Hematopoietic multipotent progenitor cell treated with erythropoietin and hydrocortisone succinate and interleukin-3 and kit ligand, for 6 days (in vitro differentiated cells): ENCODE measurements at regions not wholly inside any gene's neighbourhood (a gene's known extent, or its start where the extent isn't known, plus 50 kb on each side); places are given as distances from the start of the nearest gene placed in this dataset.
A peak's percentile ranks its signal among the peaks of the same experiment; 100 is the strongest.
"Not testable (repeated sequence)": the region's sequence is repeated elsewhere in the genome, so short reads cannot be mapped to it uniquely, and the experiment has no call there.

ENCODE experiments used
- DNase-seq: peaks from one replicate; pipeline ENCODE4 v3.0.0-alpha.2; 2015

DNA sequence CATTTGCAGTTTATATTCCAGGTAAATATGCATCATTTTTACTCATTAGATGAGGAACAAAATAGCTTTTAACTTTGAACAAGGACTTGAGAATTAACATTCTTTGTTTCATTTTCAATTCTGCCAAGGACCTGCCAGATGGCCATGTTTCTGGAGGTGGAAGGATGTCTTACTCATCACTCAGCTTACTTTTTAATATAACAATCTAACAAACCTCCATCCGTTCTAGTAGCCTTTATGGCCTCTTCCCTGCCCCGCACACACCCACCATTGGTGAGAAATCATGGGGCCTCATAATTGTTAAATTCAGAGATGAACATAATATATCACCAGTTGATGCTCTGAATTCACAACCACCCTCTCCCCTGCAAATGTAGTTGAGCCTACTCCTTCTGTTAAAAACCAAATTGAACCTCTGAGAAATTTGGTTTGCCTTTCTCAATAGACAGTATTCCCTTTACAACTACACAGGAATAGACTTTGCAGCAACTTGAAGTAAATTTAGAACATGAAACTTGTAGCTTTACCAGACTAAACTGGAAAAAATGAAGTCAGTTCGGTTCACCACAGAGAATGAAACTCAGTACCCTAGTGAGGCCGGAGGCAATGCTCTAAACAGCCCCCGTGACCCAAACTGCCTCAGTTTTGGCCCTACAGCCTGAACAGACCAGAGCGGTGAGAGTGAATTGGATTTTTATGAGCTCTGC lies 50.1 kb upstream of the ACSL4 start:
- no peak for DNase-seq

DNA sequence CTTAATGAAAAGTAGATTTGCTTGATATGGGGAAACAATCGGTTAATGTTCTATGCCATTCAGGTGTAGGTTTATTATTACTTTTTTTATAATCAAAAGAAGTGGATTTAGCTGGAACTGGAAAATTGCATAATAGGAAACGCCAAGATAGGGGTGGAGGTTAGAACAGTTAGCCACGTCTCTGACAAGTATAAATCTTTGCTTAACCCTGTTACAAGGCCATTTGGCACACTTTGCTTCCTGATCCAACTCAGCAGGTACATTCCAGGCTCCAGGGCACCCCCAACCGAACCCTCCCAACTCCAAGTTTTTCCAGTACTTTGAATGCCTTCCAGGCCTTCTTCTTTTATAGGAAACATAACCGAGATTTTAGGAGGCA lies 50.6 kb upstream of the ACSL4 start:
- no peak for DNase-seq

DNA sequence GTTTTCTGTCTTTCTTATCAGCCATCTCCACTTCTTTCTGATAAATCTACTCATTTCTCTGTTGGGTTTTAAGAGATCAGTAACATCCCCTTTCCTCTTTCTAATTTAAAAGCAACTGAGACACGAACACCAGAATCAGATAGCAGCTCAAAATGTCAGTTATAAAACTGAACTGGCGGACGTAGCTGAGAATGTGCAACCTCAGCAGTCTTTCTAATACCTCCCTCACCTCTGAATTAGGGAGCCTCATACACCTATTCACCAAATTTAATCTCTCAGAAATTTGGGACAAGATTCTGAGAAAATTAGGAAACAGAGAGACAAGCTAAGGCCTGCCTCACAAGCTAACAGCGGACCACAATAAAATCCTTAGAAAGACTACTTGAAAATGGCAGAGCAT lies 52.0 kb upstream of the ACSL4 start:
- peak; percentile 18 for DNase-seq

DNA sequence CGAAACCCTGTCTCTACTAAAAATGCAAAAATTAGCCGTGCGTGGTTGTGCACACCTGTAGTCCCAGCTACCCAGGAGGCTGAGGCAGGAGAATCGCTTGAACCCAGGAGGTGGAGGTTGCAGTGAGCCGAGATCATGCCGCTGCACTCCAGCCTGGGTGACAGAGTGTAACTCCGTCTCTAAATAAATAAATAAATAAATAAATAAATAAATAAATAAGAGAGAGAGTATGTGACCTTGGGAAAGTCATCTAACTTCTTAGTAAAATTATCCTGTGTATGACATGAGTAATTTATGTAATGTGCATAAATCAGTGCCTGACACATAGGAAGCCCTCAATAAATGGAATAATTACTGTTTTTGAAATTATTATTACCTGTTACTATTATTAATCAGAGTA lies 57.5 kb upstream of the ACSL4 start:
- not testable (repeated sequence) for DNase-seq

DNA sequence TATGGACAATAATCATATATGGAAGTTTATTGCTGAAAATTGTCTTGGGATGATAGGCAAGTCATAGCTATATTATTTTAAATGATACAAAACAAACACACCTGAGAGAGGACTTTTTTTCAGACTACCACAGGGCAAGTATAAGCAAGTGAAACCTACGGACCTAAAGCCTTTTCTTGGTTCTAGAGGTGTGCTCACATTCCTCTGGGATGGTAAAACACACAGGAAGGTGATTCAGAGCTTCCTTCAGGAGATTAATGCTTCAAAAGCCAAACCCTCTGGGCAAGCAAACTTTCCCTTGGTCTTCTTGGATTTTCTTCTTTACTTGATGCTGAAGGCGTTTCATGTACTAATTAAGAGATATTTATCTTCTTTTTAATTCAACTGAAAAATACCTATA lies 60.1 kb upstream of the ACSL4 start:
- DNase-seq = no peak

DNA sequence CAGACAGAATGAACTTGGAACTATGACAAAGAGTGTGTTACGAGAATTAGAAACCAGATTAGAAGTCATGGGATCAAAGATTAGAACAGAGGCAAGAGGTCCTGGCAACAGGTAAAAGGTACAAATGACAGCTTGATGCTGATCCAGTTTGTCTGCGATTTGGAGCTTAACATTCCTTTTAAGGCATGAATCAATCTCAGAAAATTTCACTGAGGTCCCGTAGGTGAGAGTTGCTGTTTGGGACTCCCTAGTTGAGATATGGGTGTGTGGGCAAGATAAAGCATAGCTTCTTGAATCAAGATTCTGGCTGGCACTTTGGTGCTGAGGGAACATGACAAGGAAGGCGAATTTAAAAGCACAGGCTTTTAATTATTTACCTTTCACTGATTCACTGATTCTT lies 62.6 kb upstream of the ACSL4 start:
- no peak for DNase-seq

DNA sequence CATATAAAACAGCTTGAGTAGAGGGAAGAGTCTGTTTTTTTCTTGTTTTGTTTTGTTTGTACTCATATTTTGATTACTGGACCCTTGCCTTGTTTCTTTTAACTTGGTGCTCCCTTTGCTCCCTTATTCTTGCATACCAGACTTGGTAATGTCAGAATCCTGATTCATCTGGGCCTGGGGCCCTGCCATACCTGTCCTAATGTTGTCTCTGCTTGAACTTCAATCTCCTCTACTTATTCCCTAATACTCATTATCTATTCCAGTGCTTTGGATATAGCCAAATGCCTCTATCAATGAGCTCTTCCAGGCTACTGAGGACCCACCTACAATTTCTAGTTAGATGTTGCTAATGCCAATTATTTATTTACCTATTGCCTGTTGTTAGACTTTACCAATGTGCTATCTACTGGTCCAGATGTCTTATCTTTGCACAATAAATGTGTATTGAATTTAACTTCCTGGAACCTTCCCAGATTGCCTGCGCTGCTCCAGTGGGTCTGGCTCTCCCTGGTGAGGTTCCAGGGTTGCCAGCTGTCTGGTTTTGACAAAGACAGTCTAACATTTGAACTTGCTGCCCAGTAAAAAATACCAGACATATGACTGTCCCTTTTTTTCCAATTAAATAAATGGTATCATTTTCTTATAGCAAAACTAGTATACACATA lies 64.4 kb upstream of the ACSL4 start:
- DNase-seq = no peak

DNA sequence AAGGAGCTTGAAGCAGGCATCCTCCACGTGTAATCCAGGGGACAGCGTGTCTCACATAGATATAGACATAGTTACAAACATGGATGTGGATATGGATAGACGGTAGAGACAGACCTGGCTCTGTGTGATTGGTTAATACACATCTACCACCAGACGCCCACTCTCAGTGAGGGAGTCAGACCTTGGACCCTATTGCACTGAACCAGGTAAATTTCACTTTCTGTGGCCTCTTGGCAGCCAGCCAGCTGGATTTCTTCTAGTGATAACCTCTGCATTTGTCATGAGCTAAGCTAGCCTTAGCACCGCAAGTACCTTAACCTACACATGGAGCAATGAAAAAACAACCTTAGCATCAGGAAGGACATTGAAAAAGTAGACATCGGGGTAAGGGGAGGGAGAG lies 79.2 kb upstream of the ACSL4 start:
- DNase-seq = no peak

DNA sequence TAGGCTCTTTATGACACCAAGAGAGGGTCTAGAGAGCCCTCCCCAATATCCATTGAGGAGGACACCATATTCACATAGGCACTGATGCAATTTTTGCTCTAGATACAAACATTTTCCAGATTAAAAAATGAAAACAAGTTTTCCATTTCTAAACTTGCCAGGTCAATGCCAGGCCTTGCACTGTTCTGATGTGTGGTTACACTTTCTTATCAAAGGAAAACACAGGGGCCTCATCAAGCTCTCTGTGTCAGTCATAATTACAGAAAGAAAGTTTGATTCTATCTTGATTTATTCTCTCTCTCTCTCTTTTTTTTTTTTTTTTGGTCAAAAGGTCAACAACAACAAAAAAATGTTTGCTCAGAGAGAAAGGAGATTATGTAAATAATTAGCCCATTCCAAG lies 80.2 kb upstream of the ACSL4 start:
- DNase-seq = peak; percentile 73

DNA sequence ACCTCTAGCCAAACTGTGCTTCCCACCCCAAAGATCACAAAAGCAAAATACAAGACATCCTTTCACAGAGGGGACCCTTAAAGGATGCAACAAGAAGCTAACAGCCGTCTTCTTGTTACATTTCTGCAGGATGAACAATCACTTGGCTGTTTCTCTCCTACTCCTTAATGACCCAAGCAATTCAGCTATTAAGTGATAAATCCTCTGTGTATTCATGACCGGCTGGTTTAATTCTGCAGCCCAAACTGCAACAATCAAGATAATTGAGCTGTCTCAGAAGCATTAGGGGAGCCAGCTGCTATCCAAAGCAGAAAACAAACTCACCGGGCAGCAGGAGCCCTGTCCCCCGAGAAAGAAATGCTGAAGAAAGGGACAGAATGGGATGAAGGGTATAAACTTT lies 85.9 kb upstream of the ACSL4 start:
- no peak for DNase-seq

DNA sequence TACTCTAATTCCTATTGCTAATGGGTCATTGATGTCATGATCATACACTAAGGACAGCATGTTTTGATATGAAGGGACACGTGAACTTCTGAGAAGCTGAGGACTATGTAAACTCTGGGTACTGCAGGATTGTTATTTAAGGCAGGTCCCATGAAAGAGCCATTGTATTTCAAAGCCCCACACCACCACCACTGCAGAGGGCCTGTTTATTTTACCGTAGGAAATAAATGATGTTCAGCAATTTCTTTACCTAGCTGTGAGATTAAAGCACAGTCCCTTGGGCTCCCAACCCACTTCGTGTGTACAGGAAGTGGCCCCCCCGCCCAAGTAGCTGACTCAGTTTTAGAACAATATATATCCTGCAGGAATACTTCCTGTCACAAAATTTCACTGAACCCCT lies 89.8 kb upstream of the ACSL4 start:
- no peak for DNase-seq

DNA sequence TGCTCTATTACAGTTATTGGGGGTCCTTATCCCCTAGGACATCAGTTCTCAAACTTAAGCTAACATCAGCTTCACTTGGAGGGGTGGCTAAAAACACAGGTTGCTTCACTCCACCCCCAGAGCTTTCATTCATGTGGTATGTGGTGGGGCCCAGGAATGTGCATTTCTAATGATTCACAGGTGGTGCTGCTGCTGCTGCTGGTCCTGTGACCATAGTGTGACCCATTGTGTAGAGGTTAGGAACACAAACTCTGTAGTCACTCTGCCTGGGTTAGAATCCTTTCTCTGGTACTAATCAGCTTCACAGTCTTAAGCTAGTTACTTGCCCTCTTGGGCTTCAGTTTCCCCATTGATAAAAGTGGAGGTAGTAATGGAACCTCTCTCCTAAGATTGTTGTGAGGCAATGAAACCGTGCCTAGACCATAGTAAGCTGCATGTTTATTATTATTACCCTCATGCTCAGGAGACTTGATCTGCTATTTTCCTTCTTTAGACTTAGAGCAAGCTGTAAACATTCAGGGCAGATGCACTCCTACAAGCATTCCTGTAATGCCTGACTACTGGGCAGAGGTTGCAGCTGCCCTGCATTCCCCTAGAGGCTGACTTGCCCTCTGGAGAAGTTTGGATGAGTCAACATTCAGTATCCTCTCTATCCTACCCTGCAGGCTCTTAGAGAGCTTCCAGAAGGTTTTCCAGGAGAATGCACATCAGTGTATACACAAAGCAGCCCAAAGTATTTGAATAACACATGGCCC lies 94.1 kb upstream of the ACSL4 start:
- no peak for DNase-seq

DNA sequence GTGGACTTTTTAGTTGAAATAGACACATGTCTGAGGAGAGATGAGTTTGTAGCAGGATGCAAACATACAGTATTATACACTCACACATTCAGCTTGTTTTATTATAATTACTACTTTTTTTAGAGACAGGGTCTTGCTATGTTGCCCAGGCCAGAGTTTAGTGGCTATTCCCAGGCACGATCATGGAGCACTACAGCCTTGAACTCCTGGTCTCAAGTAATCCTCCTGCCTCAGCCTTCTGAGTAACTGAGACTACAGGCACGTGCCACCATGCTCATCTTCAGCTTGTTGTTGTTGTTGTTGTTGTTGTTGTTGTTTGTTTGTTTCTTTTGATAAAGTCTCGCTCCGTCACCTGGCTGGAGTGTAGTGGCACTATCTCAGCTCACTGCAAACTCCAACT lies 94.7 kb upstream of the ACSL4 start:
- DNase-seq = no peak

DNA sequence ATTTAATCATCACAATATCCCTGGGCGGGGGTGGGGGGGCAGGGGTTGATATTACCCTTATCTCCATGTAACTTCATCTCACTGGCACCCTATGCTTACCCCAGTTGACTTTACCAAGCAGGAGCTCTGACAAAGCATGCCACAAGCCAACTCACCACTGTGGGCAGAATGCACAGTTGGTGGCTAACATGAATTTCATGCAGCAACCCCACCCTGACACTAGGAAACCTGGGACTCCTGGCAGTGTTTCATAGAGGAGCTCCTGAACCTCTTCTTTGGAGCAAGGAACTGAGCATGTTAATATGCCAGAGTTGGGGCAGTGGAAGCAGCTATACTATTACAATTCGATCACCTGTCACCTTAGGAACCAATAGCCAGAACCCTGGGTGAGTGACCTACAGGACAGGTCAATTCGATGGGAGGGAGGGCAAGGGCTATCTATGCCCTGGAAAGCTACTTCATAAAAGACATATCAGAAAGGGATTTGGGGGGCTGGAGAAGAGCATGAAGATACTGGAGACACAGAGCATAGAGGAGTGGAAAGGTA lies 97.2 kb upstream of the ACSL4 start:
- DNase-seq = peak; percentile 36

DNA sequence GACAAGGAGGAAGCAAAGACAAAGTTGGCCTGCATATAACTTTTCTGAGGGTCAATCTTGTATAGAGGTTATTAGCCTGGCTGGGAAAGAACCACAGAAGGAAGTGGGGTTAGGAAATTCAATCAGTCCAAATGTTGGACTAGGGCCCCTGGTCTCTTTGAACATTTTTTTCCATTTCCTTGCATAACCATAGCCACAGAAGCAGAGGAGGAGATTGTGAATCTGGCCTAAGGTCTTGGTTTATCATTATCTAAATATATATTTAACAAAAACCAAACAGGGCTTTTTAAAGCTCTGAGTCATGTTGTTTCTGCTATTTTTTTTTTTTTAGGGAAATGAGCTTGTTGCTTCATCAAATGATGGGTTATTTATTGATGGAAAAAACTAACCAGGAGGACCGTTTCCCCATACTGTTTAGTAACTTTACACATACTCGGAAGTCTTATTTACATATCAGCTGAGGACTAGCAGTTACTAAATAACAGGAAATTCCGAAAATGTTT lies 97.7 kb upstream of the ACSL4 start:
- DNase-seq = no peak

DNA sequence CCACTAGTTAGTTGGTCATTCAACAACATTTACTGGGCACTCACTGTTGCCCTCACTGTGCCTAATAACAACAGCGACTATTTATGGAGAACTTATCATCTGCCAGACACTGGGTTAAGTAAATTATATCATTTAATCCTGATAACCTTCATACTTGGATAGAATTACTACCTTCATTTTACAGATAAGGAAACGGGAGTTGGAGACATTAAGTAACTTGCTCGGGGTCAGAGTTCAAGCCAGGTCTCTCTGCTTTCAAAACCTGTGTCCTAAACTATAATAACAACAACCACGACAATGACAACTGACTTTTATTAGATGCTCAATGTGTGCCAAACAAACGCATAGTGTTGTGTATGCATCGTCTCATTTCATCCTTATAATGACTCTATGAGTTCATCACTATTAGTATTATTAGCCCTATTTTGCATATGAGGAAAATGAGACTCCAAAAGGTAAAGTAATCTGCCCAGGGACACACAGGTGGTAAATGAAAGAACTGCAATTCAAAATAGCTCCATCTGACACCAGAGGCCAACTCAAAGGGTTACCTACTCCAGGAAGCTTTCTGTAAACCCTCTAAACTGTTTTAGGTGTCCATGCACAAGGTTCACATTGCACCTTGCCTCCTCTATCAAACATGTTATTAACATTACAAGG lies 98.4 kb upstream of the ACSL4 start:
- no peak for DNase-seq

DNA sequence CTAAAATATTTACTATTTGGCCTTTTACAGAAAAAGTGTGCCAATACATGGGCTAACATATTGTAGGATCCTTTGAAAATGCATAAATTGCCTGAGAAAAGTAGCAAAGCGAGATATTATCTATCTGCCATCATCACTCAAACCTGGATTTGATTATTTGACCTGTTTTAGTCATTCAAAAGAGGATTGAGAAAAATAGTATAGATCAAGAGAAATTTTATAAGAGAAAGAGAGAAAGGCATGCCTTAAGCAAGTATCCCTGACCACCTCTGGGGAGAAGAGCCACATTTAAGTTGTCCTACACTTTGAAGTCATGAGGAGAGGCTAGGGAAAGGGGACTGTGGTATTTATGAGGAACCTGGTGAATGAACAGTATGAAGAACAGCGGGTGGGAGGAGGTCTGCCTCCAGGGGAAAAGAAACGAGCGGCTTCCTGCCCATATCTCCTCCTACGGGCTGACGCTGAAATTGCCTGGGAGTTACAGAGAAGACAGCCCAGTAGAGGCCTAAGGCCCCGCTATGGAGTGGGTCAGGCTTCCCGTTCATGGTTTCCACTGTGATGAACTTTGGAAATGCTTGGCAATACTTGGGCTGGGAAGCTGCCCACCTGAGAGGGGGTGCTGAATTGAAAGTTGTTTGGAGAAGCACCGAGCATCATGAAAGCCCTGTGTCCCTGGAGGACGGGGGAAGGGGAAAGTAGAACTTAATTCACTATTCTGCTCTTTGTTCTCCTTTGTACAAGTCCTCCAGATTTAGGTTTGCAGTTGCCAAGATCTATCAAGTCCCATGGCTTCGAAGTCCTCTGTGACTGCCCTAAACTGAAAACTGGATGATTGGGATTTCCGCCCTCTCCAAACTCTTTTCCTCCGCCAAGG lies 106.9 kb upstream of the ACSL4 start:
- DNase-seq = peak; percentile 67

DNA sequence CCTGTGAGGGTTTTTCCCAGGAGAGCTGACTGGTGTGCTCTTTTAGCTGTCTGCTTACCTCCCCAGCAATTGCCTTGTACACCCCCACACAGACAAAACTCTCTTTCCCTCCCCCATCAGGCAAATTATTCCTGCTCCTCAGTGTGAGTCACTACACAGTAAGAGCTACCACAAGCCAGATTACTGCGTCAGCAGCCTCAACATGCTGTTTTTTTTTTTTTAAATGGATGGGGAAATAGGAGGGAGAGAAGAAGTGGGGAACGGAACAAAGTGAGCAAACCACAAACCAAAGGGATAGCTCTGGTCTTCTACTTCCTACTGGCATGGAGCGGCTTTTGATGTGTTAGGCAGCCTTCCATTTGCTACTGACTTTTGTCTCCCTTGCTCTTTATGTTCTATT lies 107.5 kb upstream of the ACSL4 start:
- peak; percentile 75 for DNase-seq

DNA sequence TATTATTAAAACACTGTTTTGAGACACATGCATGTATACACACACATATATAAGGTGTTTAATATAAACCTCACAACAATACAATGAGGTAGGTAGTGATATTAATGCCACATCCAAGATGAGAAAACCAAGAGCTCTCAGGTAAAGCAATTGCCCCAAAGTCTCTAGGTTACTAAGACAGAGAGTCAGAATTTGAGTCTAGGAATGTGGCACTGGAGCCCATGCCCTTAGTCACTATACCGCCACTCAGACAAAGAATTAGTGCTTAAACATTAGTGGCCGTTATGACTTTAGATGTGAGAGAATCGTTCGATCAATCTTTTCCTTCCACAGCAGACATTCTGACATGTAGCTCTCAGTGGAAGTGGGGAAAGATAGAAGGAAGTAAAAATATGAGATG lies 108.2 kb upstream of the ACSL4 start:
- no peak for DNase-seq

DNA sequence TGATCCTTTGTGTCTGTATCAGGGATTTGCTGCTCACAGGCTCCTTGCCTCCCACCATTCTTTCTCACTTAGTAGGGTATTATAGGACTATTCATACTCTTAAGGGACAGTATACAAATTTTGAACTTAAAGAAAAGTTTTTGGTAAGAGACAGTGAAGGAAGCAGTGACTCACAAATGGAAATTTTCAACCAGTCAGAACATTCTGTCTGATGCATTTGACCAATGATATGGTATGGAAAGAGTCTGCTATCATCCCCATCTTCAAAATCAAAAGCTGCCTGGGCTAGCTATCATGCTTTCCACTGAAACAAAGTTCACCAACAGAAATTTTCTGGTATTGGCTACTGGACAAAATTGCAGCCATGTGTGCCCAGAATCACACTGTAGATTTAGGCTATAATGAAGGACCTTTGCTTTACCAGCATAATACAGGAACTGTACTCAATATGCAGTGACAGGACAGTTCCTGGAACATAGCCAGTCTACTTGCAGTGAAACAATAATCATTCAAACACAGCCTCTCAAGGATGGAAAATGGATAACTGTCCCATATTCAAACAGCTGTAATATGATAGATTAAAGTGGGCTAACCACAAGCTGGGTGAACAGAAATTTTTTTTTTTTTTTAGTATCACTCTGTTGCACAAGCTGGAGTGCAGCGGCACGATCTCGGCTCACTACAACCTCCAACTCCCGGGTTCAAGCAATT lies 109.0 kb upstream of the ACSL4 start:
- peak; percentile 96 for DNase-seq

DNA sequence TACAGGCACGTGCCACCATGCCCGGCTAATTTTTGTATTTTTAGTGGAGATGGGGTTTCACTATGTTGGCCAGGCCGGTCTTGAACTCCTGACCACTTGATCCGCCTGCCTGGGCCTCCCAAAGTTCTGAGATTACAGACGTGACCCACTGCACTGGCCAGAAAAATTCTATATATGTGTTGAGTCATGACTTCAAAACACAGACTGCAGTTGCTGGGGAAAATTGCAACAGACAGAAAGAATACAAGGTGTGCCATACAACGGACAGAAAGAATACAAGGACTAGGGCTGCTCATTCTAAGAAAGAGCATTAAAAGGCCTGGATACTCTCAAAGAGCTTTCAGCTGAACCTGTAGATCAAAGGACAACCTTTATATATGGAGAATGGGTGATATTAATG lies 109.6 kb upstream of the ACSL4 start:
- DNase-seq = no peak
